Hippocampal formation (tissue), 2 donors: ENCODE measurements at regions not wholly inside any gene's neighbourhood (a gene's known extent, or its start where the extent isn't known, plus 50 kb on each side); places are given as distances from the start of the nearest gene placed in this dataset.

Source experiments
- DNase-seq, 2 donors: peaks; one replicate each; lab custom pipeline; 2025; lab: John Stamatoyannopoulos, UW

GRCh38 chr12:87841935-87842334 is 187.3 kb downstream of the C12orf50 start:
- no peak for DNase-seq

GRCh38 chr12:87836190-87836589 is 193.0 kb downstream of the C12orf50 start:
- no peak for DNase-seq

GRCh38 chr12:87828382-87828973 is 200.7 kb downstream of the C12orf50 start:
- no peak for DNase-seq

GRCh38 chr12:87827638-87828264 is 201.4 kb downstream of the C12orf50 start:
- no peak for DNase-seq

GRCh38 chr12:87822923-87823322 is 206.3 kb downstream of the C12orf50 start:
- DNase-seq = no peak

- DNase-seq = no peak
Observed at GRCh38 chr12:87820524-87821202, 208.5 kb downstream of the C12orf50 start.

- no peak for DNase-seq
Observed at GRCh38 chr12:87818441-87818840, 210.8 kb downstream of the C12orf50 start.

- DNase-seq = no peak
Observed at GRCh38 chr12:87815771-87816585, 213.2 kb downstream of the C12orf50 start.

GRCh38 chr12:87814625-87815024 is 214.6 kb downstream of the C12orf50 start:
- DNase-seq = no peak

- DNase-seq = no peak
Observed at GRCh38 chr12:87813476-87814234, 215.5 kb downstream of the C12orf50 start.

- no peak for DNase-seq
Observed at GRCh38 chr12:87812681-87813080, 216.5 kb downstream of the C12orf50 start.

- DNase-seq = no peak
Observed at GRCh38 chr12:87812030-87812429, 217.2 kb downstream of the C12orf50 start.

- DNase-seq = no peak
Observed at GRCh38 chr12:87809916-87810315, 219.3 kb downstream of the C12orf50 start.

GRCh38 chr12:87807086-87807485 is 222.1 kb downstream of the C12orf50 start:
- DNase-seq = no peak

GRCh38 chr12:87806310-87806709 is 222.9 kb downstream of the C12orf50 start:
- DNase-seq = no peak

- DNase-seq = no peak
Observed at GRCh38 chr12:87804386-87804785, 224.8 kb downstream of the C12orf50 start.

GRCh38 chr12:87802721-87803011 is 226.5 kb downstream of the C12orf50 start:
- no peak for DNase-seq

- no peak for DNase-seq
Observed at GRCh38 chr12:87801860-87802720, 227.1 kb downstream of the C12orf50 start.

GRCh38 chr12:87796961-87797516 is 232.2 kb downstream of the C12orf50 start:
- no peak for DNase-seq

- DNase-seq = no peak
Observed at GRCh38 chr12:87795555-87795954, 233.6 kb downstream of the C12orf50 start.

- DNase-seq = no peak
Observed at GRCh38 chr12:87794854-87795253, 234.3 kb downstream of the C12orf50 start.
